ENCODE measurements at regions not wholly inside any gene's neighbourhood (a gene's known extent, or its start where the extent isn't known, plus 50 kb on each side); places are given as distances from the start of the nearest gene placed in this dataset.

- Histone ChIP-seq H3K9ac (ENCODE audit: insufficient read depth, low read length, poor library complexity, severe bottlenecking) (no peak overlapping the region), H3K27me3 (ENCODE audit: control insufficient read depth in 2 of 2, insufficient read depth in 2 of 2, low read length in 2 of 2) (no peaks in the 10 kb centered on the region), H3K4me1 (ENCODE audit: control insufficient read depth in 1 of 2, insufficient read depth in 2 of 2, low read length in 2 of 2) (no peaks in the 10 kb centered on the region), H4K20me1 (ENCODE audit: insufficient read depth, low read length) (no peaks in the 10 kb centered on the region), H3K9me3 (replicated peaks in 1 of 2; ENCODE audit: control insufficient read depth in 1 of 2, insufficient read depth in 1 of 2, low read length in 2 of 2) (peaks cover 14 to 29% of the 10 kb centered on the region in 2 donors), H3K4me3 (replicated peaks in 1 of 3; ENCODE audit: low read depth in 2 of 3, low read length in 3 of 3) (no peak overlapping the region), H3K36me3 (replicated peaks in 1 of 2; ENCODE audit: control insufficient read depth in 1 of 2, insufficient read depth in 2 of 2, low read length in 2 of 2) (no peaks in the 10 kb centered on the region), H2AFZ (ENCODE audit: insufficient read depth, low read depth, low read length, poor library complexity, severe bottlenecking) (no peak overlapping the region), H3K4me2 (replicated peaks; ENCODE audit: extremely low read depth, low read length, poor library complexity, severe bottlenecking) (no peak overlapping the region), H3K27ac (ENCODE audit: low read depth in 1 of 2, low read length in 2 of 2) (no peak overlapping the region), H3K79me2 (ENCODE audit: insufficient read depth, low read length) (no peaks in the 10 kb centered on the region)
- DNase-seq, result no peak
- TF ChIP-seq, protein P1, sequence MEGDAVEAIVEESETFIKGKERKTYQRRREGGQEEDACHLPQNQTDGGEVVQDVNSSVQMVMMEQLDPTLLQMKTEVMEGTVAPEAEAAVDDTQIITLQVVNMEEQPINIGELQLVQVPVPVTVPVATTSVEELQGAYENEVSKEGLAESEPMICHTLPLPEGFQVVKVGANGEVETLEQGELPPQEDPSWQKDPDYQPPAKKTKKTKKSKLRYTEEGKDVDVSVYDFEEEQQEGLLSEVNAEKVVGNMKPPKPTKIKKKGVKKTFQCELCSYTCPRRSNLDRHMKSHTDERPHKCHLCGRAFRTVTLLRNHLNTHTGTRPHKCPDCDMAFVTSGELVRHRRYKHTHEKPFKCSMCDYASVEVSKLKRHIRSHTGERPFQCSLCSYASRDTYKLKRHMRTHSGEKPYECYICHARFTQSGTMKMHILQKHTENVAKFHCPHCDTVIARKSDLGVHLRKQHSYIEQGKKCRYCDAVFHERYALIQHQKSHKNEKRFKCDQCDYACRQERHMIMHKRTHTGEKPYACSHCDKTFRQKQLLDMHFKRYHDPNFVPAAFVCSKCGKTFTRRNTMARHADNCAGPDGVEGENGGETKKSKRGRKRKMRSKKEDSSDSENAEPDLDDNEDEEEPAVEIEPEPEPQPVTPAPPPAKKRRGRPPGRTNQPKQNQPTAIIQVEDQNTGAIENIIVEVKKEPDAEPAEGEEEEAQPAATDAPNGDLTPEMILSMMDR (IDR thresholded peaks at IDR 0.05), result no peak
- no peaks in the 10 kb centered on the region for H3K36me3 Mint-ChIP-seq
- intact Hi-C loops (cut with micrococcal nuclease), result no loop called here
- no peak overlapping the region for H3K27ac Mint-ChIP-seq
- H3K9me3 Mint-ChIP-seq, result peaks cover 0 to 18% (median 14%) of the 10 kb centered on the region in 7 donors
- H3K27me3 Mint-ChIP-seq (ENCODE audit: low read depth in 3 of 3), result no peaks in the 10 kb centered on the region
- no peaks in the 10 kb centered on the region for H3K4me1 Mint-ChIP-seq
- no peak overlapping the region for H3K4me3 Mint-ChIP-seq
- 66% methylated on average over 3 of the region's 6 CpGs for WGBS (ENCODE audit: insufficient coverage)
These were observed 346.5 kb upstream of the CNTN4 start for GRCh38 chr3:1752205-1752604.

DNA sequence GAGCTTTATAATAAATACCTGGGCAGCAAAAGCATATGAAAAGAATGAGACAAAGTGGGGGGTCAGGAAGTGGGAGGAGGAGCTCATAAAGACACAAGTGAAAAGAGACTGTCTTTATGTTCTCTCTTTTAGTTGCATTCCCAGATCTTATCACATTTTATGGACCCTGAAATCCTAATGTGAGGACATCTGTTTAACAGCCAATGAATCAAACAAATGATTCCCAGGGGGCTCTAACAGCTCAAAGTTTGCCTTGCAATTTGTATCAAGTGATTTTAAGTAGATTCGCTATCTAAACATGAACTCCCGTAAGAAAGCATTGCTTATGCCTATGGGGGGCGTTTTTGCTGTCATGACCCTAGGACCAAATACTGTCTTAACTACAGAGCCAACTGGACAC is 332.3 kb upstream of the CNTN4 start:
- no CpG with 5 or more reads among the region's 3 CpGs for WGBS (ENCODE audit: insufficient coverage)
- peaks cover 0 to under 1% (median 0%) of the 10 kb centered on the region in 3 donors for H3K27me3 Mint-ChIP-seq (ENCODE audit: low read depth in 3 of 3)
- TF ChIP-seq, protein P1 (IDR thresholded peaks at IDR 0.05), result no peak
- H2AFZ ChIP-seq (ENCODE audit: insufficient read depth, low read depth, low read length, poor library complexity, severe bottlenecking), result no peak overlapping the region
- H3K4me2 ChIP-seq (replicated peaks; ENCODE audit: extremely low read depth, low read length, poor library complexity, severe bottlenecking), result no peak overlapping the region
- no peaks in the 10 kb centered on the region for H4K20me1 ChIP-seq (ENCODE audit: insufficient read depth, low read length)
- no peaks in the 10 kb centered on the region for H3K4me1 ChIP-seq (ENCODE audit: control insufficient read depth in 1 of 2, insufficient read depth in 2 of 2, low read length in 2 of 2)
- peaks cover 2 to 7% (median 4%) of the 10 kb centered on the region in 7 donors for H3K9me3 Mint-ChIP-seq
- no peak overlapping the region for H3K4me3 Mint-ChIP-seq
- no peak overlapping the region for H3K9ac ChIP-seq (ENCODE audit: insufficient read depth, low read length, poor library complexity, severe bottlenecking)
- H3K36me3 ChIP-seq (replicated peaks in 1 of 2; ENCODE audit: control insufficient read depth in 1 of 2, insufficient read depth in 2 of 2, low read length in 2 of 2), result no peaks in the 10 kb centered on the region
- H3K4me1 Mint-ChIP-seq, result no peaks in the 10 kb centered on the region
- intact Hi-C loops (cut with micrococcal nuclease), result no loop called here
- peaks cover 4% of the 10 kb centered on the region in 2 donors for H3K9me3 ChIP-seq (replicated peaks in 1 of 2; ENCODE audit: control insufficient read depth in 1 of 2, insufficient read depth in 1 of 2, low read length in 2 of 2)
- no peak overlapping the region for H3K27ac Mint-ChIP-seq
- H3K27ac ChIP-seq (ENCODE audit: low read depth in 1 of 2, low read length in 2 of 2), result no peak overlapping the region
- H3K36me3 Mint-ChIP-seq, result no peaks in the 10 kb centered on the region
- no peak for DNase-seq
- H3K27me3 ChIP-seq (ENCODE audit: control insufficient read depth in 2 of 2, insufficient read depth in 2 of 2, low read length in 2 of 2), result no peaks in the 10 kb centered on the region
- H3K79me2 ChIP-seq (ENCODE audit: insufficient read depth, low read length), result no peaks in the 10 kb centered on the region
- no peak overlapping the region for H3K4me3 ChIP-seq (replicated peaks in 1 of 3; ENCODE audit: low read depth in 2 of 3, low read length in 3 of 3)
